Neural cell (in vitro differentiated cells): ENCODE measurements at regions not wholly inside any gene's neighbourhood (a gene's known extent, or its start where the extent isn't known, plus 50 kb on each side); places are given as distances from the start of the nearest gene placed in this dataset.

ENCODE experiments used
- H2AFZ ChIP-seq: fragments of 200-600, 300-800 bp; sonication (generic), shearing (Covaris generic); 2 replicates; pipeline ENCODE4 v1.6.0; 2014; ENCODE audit warnings: low read depth, mild to moderate bottlenecking, antibody characterized with exemption, low read length, moderate library complexity
- H3F3A ChIP-seq: fragments of 200-600 bp; shearing (Covaris generic); 2 replicates; pipeline ENCODE4 v1.6.1; 2016; ENCODE audit warnings: mild to moderate bottlenecking, moderate library complexity, mixed read lengths, antibody characterized with exemption, low read length; ENCODE audit not compliant: insufficient read depth, poor library complexity, severe bottlenecking
- H3K27ac ChIP-seq: fragments of 200-600, 300-800 bp; sonication (generic), shearing (Covaris generic); 2 replicates; pipeline ENCODE4 v1.5.1; 2014; ENCODE audit warnings: mild to moderate bottlenecking, low read length, moderate library complexity
- H3K27me3 ChIP-seq: fragments of 300-800, 200-600 bp; sonication (generic), shearing (Covaris generic); 2 replicates; pipeline ENCODE4 v1.6.0; 2014; ENCODE audit warnings: mild to moderate bottlenecking, low read depth, low read length, moderate library complexity; ENCODE audit not compliant: insufficient read depth
- H3K36me3 ChIP-seq: fragments of 300-800, 200-600 bp; sonication (generic), shearing (Covaris generic); 2 replicates; pipeline ENCODE4 v1.5.1; 2014; ENCODE audit warnings: mild to moderate bottlenecking, antibody characterized with exemption, low read length, moderate library complexity; ENCODE audit not compliant: insufficient read depth
- H3K4me2 ChIP-seq: fragments of 300-800, 200-600 bp; sonication (generic), shearing (Covaris generic); 2 replicates; pipeline ENCODE4 v1.6.0; 2014; ENCODE audit warnings: mild to moderate bottlenecking, low read length
- H3K4me3 ChIP-seq: fragments of 300-800, 200-600 bp; sonication (generic), shearing (Covaris generic); 2 replicates; pipeline ENCODE4 v1.5.1; 2014; ENCODE audit warnings: mild to moderate bottlenecking, low read length, moderate library complexity
- H3K79me2 ChIP-seq: fragments of 200-600 bp; shearing (Covaris generic); replicated peaks from 2 replicates; pipeline ENCODE4 v1.6.0; 2014; ENCODE audit warnings: mild to moderate bottlenecking, low read length, moderate library complexity; ENCODE audit not compliant: insufficient read depth
- H3K9ac ChIP-seq: fragments of 300-800, 200-600 bp; sonication (generic), shearing (Covaris generic); 2 replicates; pipeline ENCODE4 v1.6.1; 2016; ENCODE audit warnings: mild to moderate bottlenecking, low read length, mixed read lengths
- H3K9me2 ChIP-seq: fragments of 200-600 bp; shearing (Covaris generic); 2 replicates; pipeline ENCODE4 v1.6.1; 2016; ENCODE audit warnings: mild to moderate bottlenecking, low read length, mixed read lengths; ENCODE audit not compliant: insufficient read depth
- H3K9me3 ChIP-seq: fragments of 200-600, 300-800 bp; sonication (generic), shearing (Covaris generic); 2 replicates; pipeline ENCODE4 v1.6.1; 2016; ENCODE audit warnings: mild to moderate bottlenecking, mixed run types, low read length, moderate library complexity, mixed read lengths
- H4K20me1 ChIP-seq: fragments of 200-600 bp; shearing (Covaris generic); 2 replicates; pipeline ENCODE4 v1.6.1; 2016; ENCODE audit warnings: mild to moderate bottlenecking, mixed run types; ENCODE audit not compliant: insufficient read depth
- EP300 ChIP-seq: fragments of 450-650 bp; conservative IDR thresholded peaks from 2 replicates; pipeline ENCODE4 v1.6.1; 2014; ENCODE audit warnings: antibody characterized with exemption, mild to moderate bottlenecking, moderate library complexity; ENCODE audit not compliant: poor library complexity, severe bottlenecking
- EZH2 ChIP-seq: fragments of 200-600, 300-800 bp; shearing (Covaris generic), sonication (generic); IDR thresholded peaks from 2 replicates; pipeline ENCODE4 v1.6.1; 2014; ENCODE audit warnings: antibody characterized with exemption, low read length, borderline replicate concordance, mild to moderate bottlenecking; ENCODE audit not compliant: insufficient read depth, poor library complexity, severe bottlenecking
- MXI1 ChIP-seq: fragments of 450-650 bp; conservative IDR thresholded peaks from 2 replicates; pipeline ENCODE4 v1.6.1; 2014; ENCODE audit warnings: antibody characterized with exemption, mild to moderate bottlenecking; ENCODE audit not compliant: poor library complexity, severe bottlenecking
- POLR2AphosphoS5 ChIP-seq: IDR thresholded peaks from 2 replicates; pipeline ENCODE4 v1.6.1; 2012
- RAD21 ChIP-seq: fragments of 450-650 bp; conservative IDR thresholded peaks from 2 replicates; pipeline ENCODE4 v1.6.1; 2014; ENCODE audit warnings: antibody characterized with exemption, mild to moderate bottlenecking, moderate library complexity
- REST ChIP-seq: IDR thresholded peaks from 2 replicates; pipeline ENCODE4 v1.6.1; 2012; ENCODE audit warnings: borderline replicate concordance
- SMC3 ChIP-seq: fragments of 450-650 bp; conservative IDR thresholded peaks from 2 replicates; pipeline ENCODE4 v1.6.1; 2014; ENCODE audit warnings: antibody characterized with exemption, mild to moderate bottlenecking, moderate library complexity; ENCODE audit not compliant: poor library complexity
- TAF1 ChIP-seq: IDR thresholded peaks from 2 replicates; pipeline ENCODE4 v1.6.1; 2012; ENCODE audit warnings: low read depth
- TF ChIP-seq, protein P1 (sequence below): fragments of 450-650 bp; IDR thresholded peaks from 2 replicates; pipeline ENCODE4 v1.5.1; 2014; ENCODE audit warnings: antibody characterized with exemption, mild to moderate bottlenecking, moderate library complexity; ENCODE audit not compliant: poor library complexity, severe bottlenecking

DNA sequence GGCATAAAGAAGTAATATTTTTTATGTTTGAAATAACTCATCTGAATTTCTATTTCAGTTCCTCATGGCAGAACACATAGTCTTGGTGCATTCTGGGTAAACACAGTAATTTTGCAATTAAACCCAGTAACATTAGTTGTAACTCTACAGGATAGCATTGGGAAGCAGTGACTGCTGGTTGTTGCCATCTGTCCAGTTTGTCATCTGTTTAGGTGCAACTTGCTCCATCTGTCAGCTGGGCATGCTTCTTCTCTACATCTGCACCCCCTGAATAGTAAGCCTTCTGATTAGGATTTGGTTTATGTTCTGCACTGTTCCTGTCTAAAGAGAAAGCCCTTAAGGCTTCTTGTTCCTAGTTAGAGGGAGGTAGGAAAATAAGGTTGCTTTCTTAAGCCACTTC is 63.5 kb upstream of the CSNK1A1L start:
- TF ChIP-seq MXI1 (no peak), REST (no peak), SMC3 (no peak), TAF1 (no peak)
- TF ChIP-seq, protein P1, sequence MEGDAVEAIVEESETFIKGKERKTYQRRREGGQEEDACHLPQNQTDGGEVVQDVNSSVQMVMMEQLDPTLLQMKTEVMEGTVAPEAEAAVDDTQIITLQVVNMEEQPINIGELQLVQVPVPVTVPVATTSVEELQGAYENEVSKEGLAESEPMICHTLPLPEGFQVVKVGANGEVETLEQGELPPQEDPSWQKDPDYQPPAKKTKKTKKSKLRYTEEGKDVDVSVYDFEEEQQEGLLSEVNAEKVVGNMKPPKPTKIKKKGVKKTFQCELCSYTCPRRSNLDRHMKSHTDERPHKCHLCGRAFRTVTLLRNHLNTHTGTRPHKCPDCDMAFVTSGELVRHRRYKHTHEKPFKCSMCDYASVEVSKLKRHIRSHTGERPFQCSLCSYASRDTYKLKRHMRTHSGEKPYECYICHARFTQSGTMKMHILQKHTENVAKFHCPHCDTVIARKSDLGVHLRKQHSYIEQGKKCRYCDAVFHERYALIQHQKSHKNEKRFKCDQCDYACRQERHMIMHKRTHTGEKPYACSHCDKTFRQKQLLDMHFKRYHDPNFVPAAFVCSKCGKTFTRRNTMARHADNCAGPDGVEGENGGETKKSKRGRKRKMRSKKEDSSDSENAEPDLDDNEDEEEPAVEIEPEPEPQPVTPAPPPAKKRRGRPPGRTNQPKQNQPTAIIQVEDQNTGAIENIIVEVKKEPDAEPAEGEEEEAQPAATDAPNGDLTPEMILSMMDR = no peak
- Histone ChIP-seq H3K9me3 (no peaks in the 10 kb centered on the region), H3K27me3 (no peaks in the 10 kb centered on the region), H3K9ac (no peak overlapping the region), H3K27ac (no peak overlapping the region), H3K79me2 (no peaks in the 10 kb centered on the region), H2AFZ (no peak overlapping the region), H3F3A (no peaks in the 10 kb centered on the region), H3K4me3 (no peak overlapping the region), H3K36me3 (no peaks in the 10 kb centered on the region), H3K4me2 (no peak overlapping the region), H4K20me1 (no peaks in the 10 kb centered on the region), H3K9me2 (no peaks in the 10 kb centered on the region)

GRCh38 chr13:37168151-37168550 is 62.7 kb upstream of the CSNK1A1L start:
- no peak overlapping the region for H3K9ac ChIP-seq
- H3K27me3 ChIP-seq = no peaks in the 10 kb centered on the region
- H3K4me3 ChIP-seq = no peak overlapping the region
- no peaks in the 10 kb centered on the region for H4K20me1 ChIP-seq
- H3K36me3 ChIP-seq = no peaks in the 10 kb centered on the region
- H3K9me3 ChIP-seq = no peaks in the 10 kb centered on the region
- H3F3A ChIP-seq = no peaks in the 10 kb centered on the region
- no peaks in the 10 kb centered on the region for H3K9me2 ChIP-seq
- TF ChIP-seq RAD21 (no peak), TAF1 (no peak), SMC3 (no peak), EZH2 (no peak), REST (no peak), EP300 (no peak), MXI1 (no peak), POLR2AphosphoS5 (no peak)
- TF ChIP-seq, protein P1 = no peak
- no peak overlapping the region for H3K27ac ChIP-seq
- H3K4me2 ChIP-seq = no peak overlapping the region
- H3K79me2 ChIP-seq = no peaks in the 10 kb centered on the region
- no peak overlapping the region for H2AFZ ChIP-seq
